ENCODE measurements at regions not wholly inside any gene's neighbourhood (a gene's known extent, or its start where the extent isn't known, plus 50 kb on each side); places are given as distances from the start of the nearest gene placed in this dataset.

GRCh38 chr9:97758334-97758916 lies 61.3 kb upstream of the XPA start (continued):
- TF ChIP-seq CTCF (IDR thresholded peaks at IDR 0.05; ENCODE audit: poor library complexity, severe bottlenecking) (no peak), TAF1 (IDR thresholded peaks at IDR 0.05; ENCODE audit: low read depth) (no peak)

GRCh38 chr9:97759581-97760288 lies 62.6 kb upstream of the XPA start:
- H3K27me3 ChIP-seq (ENCODE audit: insufficient read depth, low read depth, low read length) = no peaks in the 10 kb centered on the region
- H3K79me2 ChIP-seq (replicated peaks; ENCODE audit: insufficient read depth, low read length) = no peaks in the 10 kb centered on the region
- H4K20me1 ChIP-seq (ENCODE audit: insufficient read depth) = no peaks in the 10 kb centered on the region
- H3K4me2 ChIP-seq (ENCODE audit: low read length) = no peak overlapping the region
- H3K27ac ChIP-seq (ENCODE audit: low read length) = no peak overlapping the region
- H3K9me2 ChIP-seq (ENCODE audit: insufficient read depth, low read length) = no peaks in the 10 kb centered on the region
- peaks cover 4% of the 10 kb centered on the region for H3K9me3 ChIP-seq (ENCODE audit: low read length)
- no peak overlapping the region for H3K9ac ChIP-seq (ENCODE audit: low read length)
- no peak overlapping the region for H2AFZ ChIP-seq (ENCODE audit: low read depth, low read length)
- no peaks in the 10 kb centered on the region for H3F3A ChIP-seq (ENCODE audit: insufficient read depth, low read length, poor library complexity, severe bottlenecking)
- no peak overlapping the region for H3K4me3 ChIP-seq (ENCODE audit: low read length)
- H3K36me3 ChIP-seq (ENCODE audit: insufficient read depth, low read length) = no peaks in the 10 kb centered on the region
- TF ChIP-seq CTCF (IDR thresholded peaks at IDR 0.05; ENCODE audit: poor library complexity, severe bottlenecking) = no peak
- TF ChIP-seq EP300 (conservative IDR thresholded peaks at IDR 0.05; ENCODE audit: poor library complexity, severe bottlenecking) = no peak
- no peak for TF ChIP-seq REST (IDR thresholded peaks at IDR 0.05; ENCODE audit: borderline replicate concordance)
- TF ChIP-seq EZH2 (IDR thresholded peaks at IDR 0.05; ENCODE audit: borderline replicate concordance, insufficient read depth, low read length, poor library complexity, severe bottlenecking) = no peak
- no peak for TF ChIP-seq POLR2AphosphoS5 (IDR thresholded peaks at IDR 0.05)
- TF ChIP-seq MXI1 (conservative IDR thresholded peaks at IDR 0.05; ENCODE audit: poor library complexity, severe bottlenecking) = no peak
- no peak for TF ChIP-seq RAD21 (conservative IDR thresholded peaks at IDR 0.05)
- TF ChIP-seq SMC3 (conservative IDR thresholded peaks at IDR 0.05; ENCODE audit: poor library complexity) = no peak
- TF ChIP-seq TAF1 (IDR thresholded peaks at IDR 0.05; ENCODE audit: low read depth) = no peak

Measured in neural cell (in vitro differentiated cells).